Activated CD4-positive, CD25-positive, alpha-beta regulatory T cell treated with anti-CD3 and anti-CD28 coated beads, Interleukin-2, amount 50 U/mL, for 16 hours (primary cell): ENCODE measurements at regions not wholly inside any gene's neighbourhood (a gene's known extent, or its start where the extent isn't known, plus 50 kb on each side); places are given as distances from the start of the nearest gene placed in this dataset.

Source experiments
- DNase-seq: peaks from one replicate; pipeline ENCODE4 v3.0.0-alpha.2; 2020; ENCODE audit warnings: low read depth, low spot score

GRCh38 chr6:134372603-134373281, 54.8 kb upstream of the SGK1 start:
- no peak for DNase-seq

DNA sequence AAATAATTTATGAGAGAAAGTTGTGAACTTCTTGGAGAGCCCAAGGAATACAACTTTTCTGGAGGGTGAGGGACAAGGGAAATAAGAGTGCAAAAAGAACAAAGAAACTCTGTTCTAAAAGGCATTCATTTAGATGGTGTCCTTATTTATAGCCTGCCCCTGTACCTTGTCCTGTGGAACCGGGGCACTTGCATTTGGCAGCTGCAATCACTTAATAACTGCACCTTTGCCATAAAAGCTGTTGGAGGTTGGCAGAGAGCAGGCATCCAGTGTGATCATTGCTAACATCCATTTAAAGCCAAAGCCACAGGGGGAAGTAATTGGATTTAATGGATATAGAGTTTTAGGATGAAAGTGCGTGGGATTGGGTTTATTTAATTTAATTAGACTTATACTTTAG, 50.8 kb upstream of the SGK1 start:
- no peak for DNase-seq
